GM18951 (cell line): ENCODE measurements at regions not wholly inside any gene's neighbourhood (a gene's known extent, or its start where the extent isn't known, plus 50 kb on each side); places are given as distances from the start of the nearest gene placed in this dataset.
"Not testable (repeated sequence)": the region's sequence is repeated elsewhere in the genome, so short reads cannot be mapped to it uniquely, and the experiment has no call there.

Source experiments
- POLR2A ChIP-seq: IDR thresholded peaks from 4 replicates; pipeline ENCODE4 v1.6.1; 2011; ENCODE audit warnings: mild to moderate bottlenecking; ENCODE audit not compliant: insufficient read length, insufficient read depth; ENCODE audit errors: extremely low read depth
- in situ Hi-C: fragments of 300-500 bp; cut with MboI; formaldehyde crosslinking; loops from one replicate; pipeline ENCODE4 v1.12.0; 2022; ENCODE audit warnings: low sequenced_read_pairs, mixed read lengths, inconsistent platforms; ENCODE audit not compliant: unreplicated experiment

DNA sequence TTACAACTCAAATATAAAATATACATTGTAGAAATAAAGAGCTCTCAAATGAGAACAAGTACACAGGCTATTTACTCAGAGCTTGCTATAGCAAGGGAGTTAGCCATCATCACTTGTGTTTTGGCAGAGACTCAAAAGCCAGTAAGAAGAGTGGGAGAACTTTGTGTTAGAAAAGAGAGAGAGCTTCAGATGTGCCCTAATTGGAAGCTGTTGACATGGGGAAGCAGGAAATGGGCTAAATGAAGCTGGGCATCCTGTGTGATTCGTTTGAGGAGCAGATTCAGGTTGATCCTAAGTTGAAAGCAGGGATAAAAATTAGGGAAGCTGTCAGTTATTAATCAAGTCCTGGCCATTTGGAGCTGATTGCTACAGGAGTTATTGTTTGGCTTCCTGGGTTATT, 207.4 kb upstream of the MAOA start:
- in situ Hi-C loops, result no loop called here
- TF ChIP-seq POLR2A, result no peak

DNA sequence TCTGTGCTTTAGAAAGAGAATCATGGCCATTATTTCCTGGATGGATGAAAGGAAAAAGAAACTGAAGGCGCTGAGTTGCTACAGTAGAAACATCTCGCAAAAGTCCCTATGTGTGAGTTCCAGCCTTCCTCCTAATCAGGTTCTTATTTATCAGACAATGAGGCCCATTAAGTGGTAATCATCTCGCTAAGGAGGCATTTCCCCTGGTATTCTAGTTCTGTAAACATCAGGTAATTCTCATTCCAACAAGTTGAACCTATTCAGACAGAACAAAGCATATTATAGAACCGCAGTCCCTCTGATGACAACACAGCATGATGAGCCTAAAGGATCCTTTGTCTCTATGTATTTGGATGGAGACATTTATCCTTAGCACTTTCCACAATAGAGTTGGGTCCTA, 205.7 kb upstream of the MAOA start:
- no peak for TF ChIP-seq POLR2A

DNA sequence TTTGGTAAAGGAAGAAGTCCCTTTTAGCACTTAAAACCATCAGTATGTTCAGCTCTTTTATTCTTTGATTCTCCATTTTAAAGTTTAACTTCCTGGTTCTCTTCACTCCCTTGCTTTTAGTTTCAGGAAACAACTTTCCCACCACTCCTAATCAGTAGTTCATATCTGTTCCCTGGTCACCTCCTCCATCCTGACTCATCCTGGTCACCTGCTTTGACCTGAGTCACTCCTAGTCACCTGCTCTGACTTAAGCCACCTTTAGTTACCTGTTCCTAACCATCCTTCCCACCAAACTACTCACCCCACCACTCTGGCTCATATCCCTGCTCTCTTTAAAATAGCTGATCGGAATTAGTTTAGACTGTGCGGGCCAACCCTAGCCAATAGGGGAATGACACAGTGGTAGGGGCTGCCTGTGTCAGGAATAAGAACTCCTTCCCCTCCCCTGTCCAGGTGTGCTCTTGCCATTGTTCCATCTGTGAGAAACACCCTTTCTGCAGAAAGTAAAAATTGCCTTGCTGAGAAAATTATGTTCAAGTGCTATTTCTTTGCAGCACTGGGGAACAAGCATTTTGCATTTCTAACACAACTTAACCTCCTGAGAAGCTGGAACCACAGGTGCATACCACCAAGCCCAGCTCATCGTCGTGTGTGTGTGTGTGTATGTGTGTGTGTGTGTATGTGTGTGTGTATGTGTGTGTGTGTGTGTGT, 204.0 kb upstream of the MAOA start:
- in situ Hi-C loops, result not testable (repeated sequence)

More for the DNA sequence above, 205.7 kb upstream of the MAOA start:
- in situ Hi-C loops, result no loop called here

DNA sequence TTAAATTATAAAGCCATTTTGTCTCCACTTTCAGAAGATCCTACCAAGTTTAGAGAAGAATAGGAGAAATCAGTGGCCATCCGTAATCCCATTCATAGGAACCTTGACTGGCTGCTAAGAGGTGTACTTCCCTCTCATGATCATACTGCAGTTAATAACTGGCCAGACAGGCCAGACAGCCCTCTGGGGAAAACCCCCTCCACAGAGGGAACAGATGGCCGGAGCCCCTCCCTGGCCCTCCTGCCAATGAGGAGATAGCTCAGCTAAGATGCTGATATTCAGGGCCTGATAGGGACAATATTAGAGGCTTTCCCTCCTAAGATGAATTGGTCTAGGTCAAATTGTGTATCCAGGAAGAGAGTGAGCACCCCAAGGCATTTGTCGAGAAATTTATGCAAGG, 200.0 kb upstream of the MAOA start:
- TF ChIP-seq POLR2A, result no peak
- in situ Hi-C loops, result no loop called here

DNA sequence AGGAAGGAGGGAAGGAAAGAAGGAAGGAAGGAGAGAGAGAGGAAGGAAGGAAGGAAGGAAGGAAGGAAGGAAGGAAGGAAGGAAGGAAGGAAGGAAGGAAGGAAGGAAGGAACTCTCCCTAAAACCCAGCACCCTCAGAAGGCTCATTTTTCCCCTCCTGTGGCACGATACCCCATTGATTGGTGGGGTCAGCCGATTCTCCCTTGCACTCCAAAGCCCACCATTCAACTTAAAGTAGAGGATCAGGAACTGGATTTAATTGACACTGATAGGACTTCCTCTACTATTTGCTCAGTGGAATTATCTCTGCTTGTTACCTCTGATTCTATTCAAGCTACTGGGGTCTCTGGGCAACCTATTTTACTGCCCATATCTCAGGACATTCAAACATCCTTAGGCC, 199.2 kb upstream of the MAOA start:
- in situ Hi-C loops, result no loop called here
- no peak for TF ChIP-seq POLR2A

DNA sequence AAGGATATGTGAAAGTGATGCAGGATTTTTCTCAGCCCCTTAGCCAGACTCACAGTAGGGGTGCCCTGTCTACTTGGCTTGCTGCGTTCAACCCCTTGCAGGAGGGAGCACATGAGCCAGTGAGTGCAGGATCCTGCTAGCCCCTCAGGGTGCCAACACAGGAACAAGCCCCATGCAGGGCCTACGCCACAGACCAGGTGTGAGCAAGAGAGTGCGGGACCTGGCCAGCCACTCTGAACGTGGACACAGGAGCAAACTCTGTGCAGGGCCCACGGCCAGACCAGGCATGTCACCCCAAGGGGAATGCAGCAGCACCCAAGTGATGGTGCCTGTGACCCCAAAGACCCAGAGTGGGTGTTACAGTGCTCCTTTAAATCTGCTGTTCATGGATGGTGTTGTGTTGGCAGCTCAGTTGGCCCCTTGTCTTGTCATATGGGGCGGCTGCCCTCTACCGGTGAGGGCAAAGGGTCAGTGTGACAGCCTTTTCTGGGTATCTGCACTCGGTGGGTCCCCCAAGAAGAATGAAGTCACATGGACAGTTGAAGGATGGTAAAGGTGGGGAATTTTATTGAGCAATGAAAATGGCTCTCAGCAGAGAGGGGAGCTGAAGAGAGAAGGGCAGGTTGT, 188.4 kb upstream of the MAOA start:
- in situ Hi-C loops, result no loop called here
- no peak for TF ChIP-seq POLR2A

DNA sequence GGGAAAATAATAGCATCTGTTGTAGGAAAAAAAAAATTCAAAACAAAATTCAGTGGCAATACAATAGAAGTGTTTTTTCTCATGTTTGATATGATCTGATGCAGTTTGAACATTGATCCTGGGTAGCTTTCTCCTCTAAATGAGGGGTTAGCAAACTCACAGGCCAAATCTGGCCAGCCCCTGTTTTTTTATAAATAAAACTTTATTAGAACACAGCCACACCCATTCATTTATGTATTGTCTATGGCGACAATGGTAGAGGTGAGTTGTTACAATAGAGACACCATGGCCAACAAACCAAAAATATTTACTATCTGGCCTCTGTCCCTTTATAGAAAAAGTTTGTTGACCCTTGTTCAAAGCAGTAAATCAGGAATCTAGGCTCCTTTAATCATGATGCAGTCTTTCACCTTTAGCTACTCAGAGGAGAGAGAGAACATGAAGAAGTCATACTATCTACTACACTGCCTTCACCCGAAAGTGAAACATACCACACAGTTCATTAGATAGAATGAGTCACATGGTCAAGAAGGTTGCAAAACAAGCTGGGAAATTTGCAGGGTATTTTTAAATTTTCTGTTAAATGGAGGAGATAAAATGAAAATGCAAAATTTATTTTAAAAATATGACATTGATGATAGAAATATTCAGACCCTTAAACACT, 186.6 kb upstream of the MAOA start:
- in situ Hi-C loops, result no loop called here
- TF ChIP-seq POLR2A, result no peak

DNA sequence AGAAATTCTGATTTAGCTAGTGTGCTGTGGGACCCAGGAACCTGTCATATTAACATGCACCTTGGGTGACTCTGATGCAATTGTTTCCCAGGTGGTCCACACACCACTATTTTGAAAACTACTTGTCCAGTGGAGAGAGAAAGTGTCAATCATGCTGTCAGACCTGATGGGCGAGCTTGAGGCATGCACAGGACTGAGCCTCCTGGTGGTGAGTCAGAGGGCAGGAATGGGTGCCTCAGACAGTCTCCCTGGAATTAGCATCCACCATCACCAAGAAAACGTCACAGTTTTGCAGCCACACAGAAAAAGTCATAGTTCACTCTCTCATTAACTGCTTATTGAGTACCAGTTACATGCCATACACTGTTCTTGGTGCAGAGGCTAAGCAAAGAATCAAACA, 181.8 kb upstream of the MAOA start:
- in situ Hi-C loops, result no loop called here
- TF ChIP-seq POLR2A, result no peak

DNA sequence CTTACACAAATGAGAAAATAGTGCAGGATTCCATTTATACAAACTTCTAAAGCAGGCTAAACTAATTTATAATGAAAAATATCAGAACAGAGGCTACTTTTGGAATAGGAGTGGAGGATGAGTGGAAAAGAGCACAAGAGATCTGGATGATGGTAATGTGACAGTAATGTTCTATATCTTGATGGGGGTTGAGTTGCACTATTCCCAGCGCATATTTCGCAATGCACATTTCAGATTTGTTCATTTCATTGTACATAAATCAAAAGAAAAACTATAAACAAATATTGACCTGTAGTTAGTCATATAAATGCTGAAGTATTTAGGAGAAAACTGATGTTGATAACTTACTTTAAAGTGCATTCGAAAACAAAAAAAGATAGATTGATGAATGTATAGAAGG, 177.0 kb upstream of the MAOA start:
- TF ChIP-seq POLR2A, result no peak
- in situ Hi-C loops, result no loop called here

DNA sequence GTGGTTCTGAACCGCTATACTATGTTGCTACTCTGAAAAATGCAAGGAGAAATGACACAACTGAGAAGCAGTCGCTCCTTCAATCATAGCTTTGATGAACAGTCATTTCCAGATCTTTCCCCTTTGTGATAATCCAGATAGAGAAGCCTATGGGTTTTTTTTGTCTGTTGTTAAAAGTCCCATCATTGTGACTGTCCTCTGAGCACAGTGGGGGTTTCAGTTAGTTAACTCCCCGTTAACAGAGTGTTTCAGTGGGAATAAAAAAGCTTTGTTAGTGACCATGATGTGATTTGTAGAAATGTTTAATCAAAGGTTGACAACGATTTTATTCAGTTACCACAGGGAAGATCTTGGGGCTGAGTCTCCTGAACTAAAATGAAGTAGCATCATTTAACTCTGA, 176.2 kb upstream of the MAOA start:
- no peak for TF ChIP-seq POLR2A
- in situ Hi-C loops, result no loop called here

DNA sequence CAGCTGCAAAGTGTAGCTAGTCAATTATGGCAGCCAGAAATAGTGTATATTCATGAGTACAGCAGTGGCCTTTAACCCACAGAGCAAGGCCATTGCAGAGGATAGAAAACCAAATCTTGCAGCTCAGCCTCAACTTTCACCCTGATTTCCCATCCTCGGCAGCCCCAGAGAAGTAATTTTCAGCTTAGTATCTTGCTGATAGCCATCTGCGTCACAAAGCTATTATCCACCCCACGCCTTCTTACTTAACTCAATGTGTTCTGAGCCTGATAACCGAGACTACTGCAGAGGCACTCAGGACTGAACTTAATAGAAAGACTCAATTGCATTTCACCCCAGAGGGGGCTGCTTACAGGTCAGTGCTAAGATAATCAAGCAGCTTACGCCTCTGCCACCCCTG, 174.5 kb upstream of the MAOA start:
- no peak for TF ChIP-seq POLR2A
- in situ Hi-C loops, result no loop called here

DNA sequence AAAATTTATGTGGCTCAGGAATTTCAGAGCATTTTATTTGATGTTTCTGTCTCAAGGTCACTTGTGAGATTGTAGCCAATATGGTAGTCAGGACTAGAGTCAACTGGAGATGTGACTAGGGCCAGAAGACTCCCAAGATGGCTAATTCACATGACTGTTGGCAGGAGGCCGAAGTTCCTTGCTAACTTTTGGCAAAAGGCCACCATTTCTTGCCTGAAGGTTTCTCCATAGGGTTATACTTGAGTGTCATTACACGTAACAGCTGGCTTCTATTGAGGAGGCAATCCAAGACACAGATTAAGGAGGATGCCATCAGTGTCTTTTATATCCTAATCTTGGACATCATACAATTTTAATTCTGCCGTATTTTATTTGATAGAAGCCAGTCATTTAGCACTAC, 162.3 kb upstream of the MAOA start:
- TF ChIP-seq POLR2A, result no peak
- in situ Hi-C loops, result no loop called here

DNA sequence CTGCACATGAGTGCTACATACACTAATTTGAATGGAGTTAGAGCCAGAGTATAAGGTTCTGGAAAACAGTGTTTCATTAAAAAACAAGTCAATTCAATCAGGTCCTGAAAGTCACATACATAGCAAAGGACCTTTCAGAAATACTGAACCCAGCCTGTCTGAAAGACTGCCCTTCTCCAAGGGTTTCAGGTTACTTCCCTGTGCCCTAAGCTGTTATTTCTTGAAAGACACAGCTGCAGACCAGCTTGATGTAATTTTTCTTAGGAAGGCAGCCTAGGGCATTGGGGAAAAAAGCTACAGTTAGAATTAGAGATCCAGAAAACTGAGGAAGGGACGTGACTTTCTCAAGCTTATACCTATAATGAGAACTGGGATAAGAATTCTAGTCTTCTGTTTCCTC, 155.9 kb upstream of the MAOA start:
- in situ Hi-C loops, result no loop called here
- TF ChIP-seq POLR2A, result no peak
